H9 (cell line): ENCODE measurements at regions not wholly inside any gene's neighbourhood (a gene's known extent, or its start where the extent isn't known, plus 50 kb on each side); places are given as distances from the start of the nearest gene placed in this dataset.

Experiments
- DNase-seq: peaks from one replicate; pipeline ENCODE4 v3.0.0-alpha.2; 2017
- H2AFZ ChIP-seq: one replicate; pipeline ENCODE4 v1.6.1; 2013; ENCODE audit warnings: mild to moderate bottlenecking, low read length, control low read depth, moderate library complexity
- H2AK5ac ChIP-seq: 2 replicates; pipeline ENCODE4 v1.6.1; 2013; ENCODE audit warnings: low read length, control low read depth, mixed read lengths; ENCODE audit not compliant: insufficient read length
- H2BK120ac ChIP-seq: one replicate; pipeline ENCODE4 v1.6.1; 2013; ENCODE audit warnings: low read depth, mild to moderate bottlenecking, low read length, control low read depth, inconsistent platforms; ENCODE audit not compliant: poor library complexity, severe bottlenecking
- H2BK12ac ChIP-seq: 2 replicates; pipeline ENCODE4 v1.6.1; 2013; ENCODE audit warnings: low read length, control low read depth, mixed read lengths, low read depth; ENCODE audit not compliant: insufficient read length
- H2BK15ac ChIP-seq: 2 replicates; pipeline ENCODE4 v1.6.1; 2013; ENCODE audit warnings: low read depth, low read length, control low read depth
- H2BK20ac ChIP-seq: one replicate; pipeline ENCODE4 v1.6.1; 2013; ENCODE audit warnings: low read depth, mild to moderate bottlenecking, low read length, control low read depth, inconsistent platforms; ENCODE audit not compliant: poor library complexity, severe bottlenecking
- H2BK5ac ChIP-seq: 2 replicates; pipeline ENCODE4 v1.6.1; 2013; ENCODE audit warnings: low read length, control low read depth, mixed read lengths; ENCODE audit not compliant: insufficient read length
- H3K14ac ChIP-seq: 2 replicates; pipeline ENCODE4 v1.6.1; 2013; ENCODE audit warnings: low read length, control low read depth; ENCODE audit not compliant: insufficient read depth
- H3K18ac ChIP-seq: 2 replicates; pipeline ENCODE4 v1.6.1; 2013; ENCODE audit warnings: low read depth, mild to moderate bottlenecking, mixed read lengths, low read length, control low read depth; ENCODE audit not compliant: insufficient read length
- H3K23ac ChIP-seq: 2 replicates; pipeline ENCODE4 v1.6.1; 2013; ENCODE audit warnings: low read length, control low read depth, mixed read lengths, low read depth; ENCODE audit not compliant: insufficient read length
- H3K23me2 ChIP-seq: 2 replicates; pipeline ENCODE4 v1.6.1; 2013; ENCODE audit warnings: low read depth, mild to moderate bottlenecking, mixed read lengths, low read length, control low read depth; ENCODE audit not compliant: insufficient read length, poor library complexity, severe bottlenecking
- H3K27ac ChIP-seq: 2 replicates; pipeline ENCODE4 v1.5.1; 2013; ENCODE audit warnings: low read length, control low read depth, mixed read lengths, low read depth; ENCODE audit not compliant: insufficient read length
- H3K27me3 ChIP-seq: 2 replicates; pipeline ENCODE4 v1.6.1; 2013; ENCODE audit warnings: low read length, control low read depth, inconsistent platforms; ENCODE audit not compliant: insufficient read depth
- H3K4ac ChIP-seq: 2 replicates; pipeline ENCODE4 v1.6.1; 2013; ENCODE audit warnings: low read depth, mild to moderate bottlenecking, control low read depth, inconsistent platforms, low read length, moderate library complexity
- H3K4me1 ChIP-seq: 2 replicates; pipeline ENCODE4 v1.6.1; 2013; ENCODE audit warnings: low read length, control low read depth, inconsistent platforms; ENCODE audit not compliant: insufficient read depth
- H3K4me2 ChIP-seq: 2 replicates; pipeline ENCODE4 v1.6.1; 2013; ENCODE audit warnings: low read length, control low read depth, mixed read lengths; ENCODE audit not compliant: insufficient read length, insufficient read depth
- H3K56ac ChIP-seq: 2 replicates; pipeline ENCODE4 v1.6.1; 2013; ENCODE audit warnings: low read depth, mild to moderate bottlenecking, mixed read lengths, low read length, control low read depth; ENCODE audit not compliant: insufficient read length
- H3K79me1 ChIP-seq: 2 replicates; pipeline ENCODE4 v1.6.1; 2013; ENCODE audit warnings: low read depth, mild to moderate bottlenecking, moderate library complexity, low read length, control low read depth, inconsistent platforms; ENCODE audit not compliant: insufficient read depth, poor library complexity, severe bottlenecking
- H3K79me2 ChIP-seq: 2 replicates; pipeline ENCODE4 v1.6.1; 2013; ENCODE audit warnings: low read length, control low read depth, inconsistent platforms; ENCODE audit not compliant: insufficient read depth
- H3K9ac ChIP-seq: 2 replicates; pipeline ENCODE4 v1.6.1; 2013; ENCODE audit warnings: low read length, control low read depth, mixed read lengths; ENCODE audit not compliant: insufficient read length; ENCODE audit errors: extremely low read depth
- H3K9me3 ChIP-seq: one replicate; pipeline ENCODE4 v1.6.1; 2013; ENCODE audit warnings: low read depth, low read length, inconsistent platforms; ENCODE audit not compliant: control insufficient read depth
- H3T11ph ChIP-seq: one replicate; pipeline ENCODE4 v1.6.1; 2013; ENCODE audit warnings: mild to moderate bottlenecking, low read length, control low read depth, inconsistent platforms
- H4K20me1 ChIP-seq: one replicate; pipeline ENCODE4 v1.6.1; 2013; ENCODE audit not compliant: control insufficient read depth, insufficient read length, insufficient read depth
- H4K5ac ChIP-seq: 2 replicates; pipeline ENCODE4 v1.6.1; 2013; ENCODE audit warnings: low read depth, mild to moderate bottlenecking, mixed read lengths, low read length, control low read depth; ENCODE audit not compliant: insufficient read length
- H4K8ac ChIP-seq: replicated peaks from 2 replicates; pipeline ENCODE4 v1.6.1; 2013; ENCODE audit warnings: low read length, control low read depth, mixed read lengths, low read depth; ENCODE audit not compliant: insufficient read length
- H4K91ac ChIP-seq: 2 replicates; pipeline ENCODE4 v1.6.1; 2013; ENCODE audit warnings: low read depth, mild to moderate bottlenecking, moderate library complexity, mixed read lengths, low read length, control low read depth; ENCODE audit not compliant: insufficient read length
- H3K27ac Mint-ChIP-seq, 3 experiments: 2 replicates in 2 of 3; 3 replicates in 1 of 3; pipeline ENCODE4 v1.8.0; 2020 to 2021; ENCODE audit warnings: mixed read lengths in 3 of 3, mild to moderate bottlenecking in 1 of 3, moderate library complexity in 1 of 3
- H3K27me3 Mint-ChIP-seq: 2 replicates; pipeline ENCODE4 v1.8.0; 2021; ENCODE audit warnings: low read depth, mild to moderate bottlenecking, moderate library complexity, mixed read lengths
- H3K36me3 Mint-ChIP-seq, 3 experiments: 2 replicates in 2 of 3; 3 replicates in 1 of 3; pipeline ENCODE4 v1.8.0; 2020 to 2021; ENCODE audit warnings: low read depth in 3 of 3, mixed read lengths in 3 of 3; ENCODE audit not compliant: insufficient read depth in 1 of 3
- H3K4me1 Mint-ChIP-seq, 2 experiments: 2 replicates each; pipeline ENCODE4 v1.8.0; 2020; ENCODE audit warnings: mixed read lengths in 2 of 2
- H3K4me3 Mint-ChIP-seq, 2 experiments: 2 replicates in 1 of 2; 3 replicates in 1 of 2; pipeline ENCODE4 v1.8.0; 2020 to 2021; ENCODE audit warnings: mild to moderate bottlenecking in 2 of 2, mixed read lengths in 2 of 2, moderate library complexity in 1 of 2
- H3K9me3 Mint-ChIP-seq, 2 experiments: 2 replicates in 1 of 2; 3 replicates in 1 of 2; pipeline ENCODE4 v1.8.0; 2020; ENCODE audit warnings: mild to moderate bottlenecking in 2 of 2, mixed read lengths in 2 of 2, moderate library complexity in 1 of 2
- CTCF ChIP-seq: fragments of 200-600 bp; sonication (generic); conservative IDR thresholded peaks from 3 replicates; pipeline ENCODE4 v1.8.0; 2021; ENCODE audit warnings: antibody characterized with exemption, mild to moderate bottlenecking
- WGBS: extraction: QIAGEN DNeasy Blood & Tissue Kit; methylation state at CpG from one replicate; pipeline ENCODE4 v1.1.7; 2013; ENCODE audit warnings: missing lambda C conversion rate, low lambda C conversion rate, mixed read lengths; ENCODE audit not compliant: insufficient read length; ENCODE audit errors: extremely low coverage; 5-methylcytosine and 5-hydroxymethylcytosine counted together

- DNase-seq = no peak
These were observed 86.0 kb downstream of the IRF8 start for GRCh38 chr16:85984947-85985451.

More at GRCh38 chr16:85984947-85985451, 86.0 kb downstream of the IRF8 start:
- no peaks in the 10 kb centered on the region for H3K79me2 ChIP-seq
- no peaks in the 10 kb centered on the region for H4K20me1 ChIP-seq
- H3K4me3 Mint-ChIP-seq = no peak overlapping the region
- H3K4me1 ChIP-seq = no peaks in the 10 kb centered on the region
- no peaks in the 10 kb centered on the region for H3K9me3 ChIP-seq
- no CpG with 5 or more reads among the region's 20 CpGs for WGBS
- H3K14ac ChIP-seq = no peak overlapping the region
- H2BK20ac ChIP-seq = no peak overlapping the region
- H4K8ac ChIP-seq = no peak overlapping the region
- no peak for TF ChIP-seq CTCF
- peaks cover 17% of the 10 kb centered on the region; the same call in 1 of the 2 replicates for H3K27me3 Mint-ChIP-seq
- H2BK12ac ChIP-seq = no peak overlapping the region
- H3T11ph ChIP-seq = no peak overlapping the region
- no peak overlapping the region for H3K9ac ChIP-seq
- no peak overlapping the region for H2AFZ ChIP-seq
- no peak overlapping the region for H3K4me2 ChIP-seq
- H4K5ac ChIP-seq = no peak overlapping the region
- no peak overlapping the region for H3K4ac ChIP-seq
- H3K27me3 ChIP-seq = no peaks in the 10 kb centered on the region
- no peak overlapping the region for H2AK5ac ChIP-seq
- H3K23ac ChIP-seq = no peak overlapping the region
- no peak overlapping the region for H3K56ac ChIP-seq
- H2BK120ac ChIP-seq = no peak overlapping the region
- H2BK15ac ChIP-seq = no peak overlapping the region
- H4K91ac ChIP-seq = no peak overlapping the region
- no peak overlapping the region for H2BK5ac ChIP-seq
- H3K4me1 Mint-ChIP-seq = no peaks in the 10 kb centered on the region
- no peaks in the 10 kb centered on the region; a peak in 1 of 7 replicates for H3K36me3 Mint-ChIP-seq
- no peak overlapping the region for H3K27ac ChIP-seq
- no peaks in the 10 kb centered on the region for H3K79me1 ChIP-seq
- no peaks in the 10 kb centered on the region for H3K23me2 ChIP-seq
- no peak overlapping the region for H3K27ac Mint-ChIP-seq
- no peak overlapping the region for H3K18ac ChIP-seq
- H3K9me3 Mint-ChIP-seq = no peaks in the 10 kb centered on the region
